Astrocyte of the cerebellum (primary cell): ENCODE measurements at regions not wholly inside any gene's neighbourhood (a gene's known extent, or its start where the extent isn't known, plus 50 kb on each side); places are given as distances from the start of the nearest gene placed in this dataset.

ENCODE experiments used
- DNase-seq: peaks from one replicate; pipeline ENCODE4 v3.0.0-alpha.2; 2011; ENCODE audit warnings: low read depth
- H3K4me3 ChIP-seq: 2 replicates; pipeline ENCODE4 v1.5.1; 2011; ENCODE audit warnings: mild to moderate bottlenecking, low read depth, low read length, moderate library complexity
- CTCF ChIP-seq: IDR thresholded peaks from 2 replicates; pipeline ENCODE4 v1.5.1; 2012; ENCODE audit warnings: low read length, low read depth, moderate library complexity, mild to moderate bottlenecking; ENCODE audit errors: missing control alignments
- in situ Hi-C: cut with HindIII; loops from 2 replicates; pipeline ENCODE4 v1.10.0; 2017; ENCODE audit warnings: low sequenced_read_pairs

DNA sequence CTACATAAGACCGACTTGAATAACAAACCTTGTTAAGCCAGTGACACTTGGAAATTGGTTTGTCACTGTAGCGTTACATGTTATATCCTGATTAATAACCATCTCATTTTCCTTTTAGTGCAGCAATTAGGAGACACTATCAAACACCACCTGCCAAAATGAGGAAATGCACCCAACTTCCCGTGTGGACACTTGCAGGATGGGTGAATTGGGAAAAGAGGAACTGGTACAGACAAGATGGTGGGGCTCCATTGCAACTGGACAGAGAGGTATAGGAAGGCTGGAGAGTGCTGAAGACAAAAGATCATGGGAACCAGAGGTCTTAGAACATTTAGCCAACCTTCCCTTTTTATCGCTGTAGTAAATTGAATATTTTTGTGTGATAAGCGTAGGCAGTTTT is 816.3 kb upstream of the HS6ST1 start:
- in situ Hi-C loops: no loop called here
- DNase-seq: no peak
- TF ChIP-seq CTCF: no peak
- H3K4me3 ChIP-seq: no peak overlapping the region

DNA sequence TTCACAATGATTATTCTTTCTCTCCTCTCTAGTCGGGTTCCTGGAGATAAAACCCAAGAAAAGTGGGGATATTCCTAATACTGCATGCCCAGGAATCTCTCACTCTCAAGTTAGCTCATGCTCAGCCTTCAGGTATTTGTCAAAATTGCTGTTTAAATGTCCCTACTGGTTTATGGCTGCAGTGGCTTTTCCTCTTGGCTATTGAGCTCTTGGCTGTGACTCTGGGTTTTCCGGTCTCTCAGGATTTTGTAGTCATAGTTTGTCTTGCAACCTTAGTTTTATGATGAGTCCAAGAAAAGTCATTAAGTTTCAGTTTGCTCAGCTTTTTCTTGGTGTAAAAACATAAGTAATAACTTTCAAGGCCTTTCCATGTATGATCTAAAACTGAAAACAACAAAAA is 820.7 kb upstream of the HS6ST1 start:
- H3K4me3 ChIP-seq: no peak overlapping the region
- DNase-seq: no peak
- in situ Hi-C loops: no loop called here
- TF ChIP-seq CTCF: no peak

DNA sequence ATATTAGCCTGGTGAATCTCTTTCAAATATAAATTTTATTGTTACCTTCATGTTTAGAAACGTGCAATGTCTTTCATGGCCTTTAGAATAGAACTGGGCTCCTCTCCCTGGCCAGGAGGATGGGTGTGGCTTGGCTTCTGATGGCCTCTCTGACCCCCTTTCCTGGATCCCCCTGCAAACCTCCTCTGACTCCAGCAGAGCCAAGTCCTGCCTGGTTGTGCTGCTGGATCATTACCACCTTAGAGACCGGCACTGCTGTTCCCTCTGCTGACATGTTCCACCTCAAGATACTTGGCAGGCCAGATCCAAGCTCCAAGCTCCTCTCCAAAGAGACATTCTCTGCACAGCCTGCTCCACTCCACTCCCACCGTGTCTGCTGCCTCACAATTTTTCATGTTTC is 823.8 kb upstream of the HS6ST1 start:
- TF ChIP-seq CTCF: no peak
- in situ Hi-C loops: no loop called here
- H3K4me3 ChIP-seq: no peak overlapping the region
- DNase-seq: no peak

DNA sequence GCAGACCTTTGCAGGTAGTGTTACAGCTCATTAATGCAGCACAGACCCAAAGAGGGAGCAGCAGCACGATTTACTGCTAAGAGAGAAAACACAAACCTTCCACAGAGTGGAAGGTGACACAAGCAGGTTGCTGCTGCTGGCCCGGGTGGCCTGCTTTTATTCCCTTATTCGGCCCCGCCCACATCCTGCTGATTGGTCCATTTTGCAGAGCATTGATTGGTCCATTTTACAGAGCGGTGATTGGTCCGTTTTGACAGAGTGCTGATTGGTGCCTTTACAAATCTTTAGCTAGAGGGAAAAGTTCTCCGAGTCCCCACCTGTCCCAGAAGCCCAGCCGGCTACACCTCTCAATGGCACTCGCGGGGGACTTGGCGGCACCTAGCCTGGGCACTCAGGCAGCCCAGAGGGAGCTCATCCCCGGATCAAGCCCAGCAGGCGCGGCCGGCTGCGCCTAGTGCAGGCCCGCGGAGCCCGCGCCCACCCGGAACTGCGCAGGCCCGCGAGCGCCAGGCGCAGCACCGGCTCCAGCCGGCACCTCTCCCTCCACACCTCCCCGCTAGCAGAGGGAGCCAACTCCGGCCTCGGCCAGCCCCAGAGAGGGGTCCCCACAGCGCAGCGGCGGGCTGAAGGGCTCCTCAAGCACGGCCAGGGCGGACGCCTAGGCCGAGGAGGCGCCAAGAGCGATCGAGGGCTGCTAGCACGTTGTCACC is 825.6 kb upstream of the HS6ST1 start:
- in situ Hi-C loops: no loop called here
- TF ChIP-seq CTCF: no peak
- no peak for DNase-seq
- H3K4me3 ChIP-seq: no peak overlapping the region

DNA sequence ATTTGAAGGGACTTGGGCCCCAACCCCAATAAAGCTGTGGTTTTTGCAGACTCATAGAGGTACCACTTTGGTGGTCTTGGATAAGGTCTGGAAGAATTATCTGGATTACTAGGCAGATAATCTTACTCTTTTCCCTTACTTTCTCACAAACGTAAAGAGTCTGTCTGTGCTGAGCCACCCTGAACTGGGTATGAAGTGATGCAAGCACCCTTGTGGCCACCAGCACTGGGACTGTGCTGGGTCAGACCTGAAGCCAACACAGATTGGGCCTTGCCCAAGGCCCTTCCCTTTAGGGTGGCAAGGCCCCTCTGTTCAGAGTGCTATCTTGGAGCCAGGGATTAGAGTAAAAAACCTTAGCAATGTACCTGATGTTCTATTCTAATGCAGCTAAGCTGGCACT is 827.0 kb upstream of the RAB6C start:
- no peak for DNase-seq
- in situ Hi-C loops: loop anchor here (10.0 kb wide), 1 partner anchor 62 kb away; no protein-coding TSS in a partner anchor
- no peak overlapping the region for H3K4me3 ChIP-seq
- no peak for TF ChIP-seq CTCF

DNA sequence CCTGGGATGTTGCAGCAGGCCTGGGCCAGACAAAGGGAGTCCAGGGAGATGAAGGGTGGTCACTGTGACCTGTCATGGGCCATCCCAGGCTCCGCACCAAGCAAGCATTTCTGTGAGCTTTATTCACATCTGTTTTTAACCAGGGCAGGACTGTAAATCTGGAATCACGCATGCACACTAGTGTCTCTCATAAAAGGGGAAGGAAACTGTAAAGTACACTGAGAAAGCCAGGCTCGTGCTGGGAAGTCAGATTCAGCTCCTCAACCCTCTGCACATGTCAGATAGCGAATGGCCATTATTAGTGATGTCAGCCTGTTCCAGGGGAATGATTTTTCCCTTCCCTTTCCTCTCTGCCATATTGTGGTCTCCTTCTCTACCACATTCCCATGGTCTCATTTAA is 818.6 kb upstream of the RAB6C start:
- no peak for TF ChIP-seq CTCF
- no peak for DNase-seq
- H3K4me3 ChIP-seq: no peak overlapping the region
- in situ Hi-C loops: no loop called here
